Endothelial cell of umbilical vein (primary cell): ENCODE measurements at regions not wholly inside any gene's neighbourhood (a gene's known extent, or its start where the extent isn't known, plus 50 kb on each side); places are given as distances from the start of the nearest gene placed in this dataset.

Experiments
- EZH2 ChIP-seq: IDR thresholded peaks from 2 replicates; pipeline ENCODE4 v1.6.1; 2012; ENCODE audit warnings: borderline replicate concordance, low read depth, mild to moderate bottlenecking, moderate library complexity, low read length, inconsistent platforms; ENCODE audit not compliant: severe bottlenecking
- GATA2 ChIP-seq: IDR thresholded peaks from 2 replicates; pipeline ENCODE4 v1.7.0; 2011; ENCODE audit warnings: low read depth, mild to moderate bottlenecking, moderate library complexity, mixed read lengths, low read length; ENCODE audit not compliant: insufficient read length, insufficient read depth
- JUN ChIP-seq: IDR thresholded peaks from 2 replicates; pipeline ENCODE4 v1.6.1; 2011; ENCODE audit warnings: borderline replicate concordance, low read depth; ENCODE audit not compliant: insufficient read length, insufficient read depth
- MAX ChIP-seq: IDR thresholded peaks from 2 replicates; pipeline ENCODE4 v1.6.1; 2011; ENCODE audit not compliant: insufficient read depth, insufficient read length
- POLR2A ChIP-seq: IDR thresholded peaks from 2 replicates; pipeline ENCODE4 v1.6.1; 2012; ENCODE audit warnings: low read depth, mild to moderate bottlenecking, control low read depth, low read length
- POLR2AphosphoS5 ChIP-seq: IDR thresholded peaks from 2 replicates; pipeline ENCODE4 v1.6.1; 2012; ENCODE audit warnings: low read depth, mild to moderate bottlenecking, control low read depth, low read length, moderate library complexity; ENCODE audit not compliant: insufficient read depth
- TF ChIP-seq, protein P1 (sequence below), 2 donors: IDR thresholded peaks; 1 replicate in 1 of 2; 2 replicates in 1 of 2; pipeline ENCODE4 v1.5.1; 2011; ENCODE audit warnings: low read length in 2 of 2, mild to moderate bottlenecking in 2 of 2, moderate library complexity in 2 of 2, control low read depth in 1 of 2, inconsistent platforms in 1 of 2, low read depth in 1 of 2; ENCODE audit not compliant: insufficient read depth in 1 of 2; ENCODE audit errors: extremely low read depth in 1 of 2

- TF ChIP-seq POLR2A: no peak
- TF ChIP-seq, protein P1, sequence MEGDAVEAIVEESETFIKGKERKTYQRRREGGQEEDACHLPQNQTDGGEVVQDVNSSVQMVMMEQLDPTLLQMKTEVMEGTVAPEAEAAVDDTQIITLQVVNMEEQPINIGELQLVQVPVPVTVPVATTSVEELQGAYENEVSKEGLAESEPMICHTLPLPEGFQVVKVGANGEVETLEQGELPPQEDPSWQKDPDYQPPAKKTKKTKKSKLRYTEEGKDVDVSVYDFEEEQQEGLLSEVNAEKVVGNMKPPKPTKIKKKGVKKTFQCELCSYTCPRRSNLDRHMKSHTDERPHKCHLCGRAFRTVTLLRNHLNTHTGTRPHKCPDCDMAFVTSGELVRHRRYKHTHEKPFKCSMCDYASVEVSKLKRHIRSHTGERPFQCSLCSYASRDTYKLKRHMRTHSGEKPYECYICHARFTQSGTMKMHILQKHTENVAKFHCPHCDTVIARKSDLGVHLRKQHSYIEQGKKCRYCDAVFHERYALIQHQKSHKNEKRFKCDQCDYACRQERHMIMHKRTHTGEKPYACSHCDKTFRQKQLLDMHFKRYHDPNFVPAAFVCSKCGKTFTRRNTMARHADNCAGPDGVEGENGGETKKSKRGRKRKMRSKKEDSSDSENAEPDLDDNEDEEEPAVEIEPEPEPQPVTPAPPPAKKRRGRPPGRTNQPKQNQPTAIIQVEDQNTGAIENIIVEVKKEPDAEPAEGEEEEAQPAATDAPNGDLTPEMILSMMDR (IDR thresholded peaks at IDR 0.05; ENCODE audit: extremely low read depth in 1 of 2, insufficient read depth in 1 of 2, low read depth in 1 of 2, low read length in 2 of 2): no peak
- no peak for TF ChIP-seq MAX
- no peak for TF ChIP-seq JUN
- TF ChIP-seq POLR2AphosphoS5: no peak
- no peak for TF ChIP-seq EZH2
- TF ChIP-seq GATA2: no peak
These were observed 359.2 kb upstream of the PKN2 start for GRCh38 chr1:88324899-88325298.
